Stimulated activated naive B cell treated with anti-CD40 and anti-IgM and Interleukin-4, amounts not matched to agents 10 μg/mL and 1 μg/mL and 100 μg/mL, for 72 hours (primary cell): ENCODE measurements at regions not wholly inside any gene's neighbourhood (a gene's known extent, or its start where the extent isn't known, plus 50 kb on each side); places are given as distances from the start of the nearest gene placed in this dataset.

Experiments
- ATAC-seq, 2 donors: fragments of 150-1000 bp; cut with Tn5 transposase; replicated peaks; 2 replicates each; pipeline ENCODE4 v1.10.0; 2021; ENCODE audit warnings: moderate library complexity in 1 of 2
- DNase-seq: peaks from one replicate; pipeline ENCODE4 v3.0.0; 2021
- H3K27ac Mint-ChIP-seq: one replicate; pipeline ENCODE4 v1.8.0; 2022; ENCODE audit warnings: mild to moderate bottlenecking, mixed read lengths
- H3K27me3 Mint-ChIP-seq, 2 donors: one replicate each; pipeline ENCODE4 v1.8.0; 2022; ENCODE audit warnings: mixed read lengths in 2 of 2
- H3K36me3 Mint-ChIP-seq, 2 donors: one replicate each; pipeline ENCODE4 v1.8.0; 2022; ENCODE audit warnings: mixed read lengths in 2 of 2, mild to moderate bottlenecking in 1 of 2
- H3K4me1 Mint-ChIP-seq, 2 donors: one replicate each; pipeline ENCODE4 v1.8.0; 2022; ENCODE audit warnings: mixed read lengths in 2 of 2, mild to moderate bottlenecking in 1 of 2
- H3K4me3 Mint-ChIP-seq, 2 donors: one replicate each; pipeline ENCODE4 v1.8.0; 2022; ENCODE audit warnings: mild to moderate bottlenecking in 2 of 2, mixed read lengths in 2 of 2, moderate library complexity in 1 of 2
- H3K9me3 Mint-ChIP-seq, 2 donors: one replicate each; pipeline ENCODE4 v1.8.0; 2022; ENCODE audit warnings: mixed read lengths in 2 of 2, mild to moderate bottlenecking in 1 of 2

DNA sequence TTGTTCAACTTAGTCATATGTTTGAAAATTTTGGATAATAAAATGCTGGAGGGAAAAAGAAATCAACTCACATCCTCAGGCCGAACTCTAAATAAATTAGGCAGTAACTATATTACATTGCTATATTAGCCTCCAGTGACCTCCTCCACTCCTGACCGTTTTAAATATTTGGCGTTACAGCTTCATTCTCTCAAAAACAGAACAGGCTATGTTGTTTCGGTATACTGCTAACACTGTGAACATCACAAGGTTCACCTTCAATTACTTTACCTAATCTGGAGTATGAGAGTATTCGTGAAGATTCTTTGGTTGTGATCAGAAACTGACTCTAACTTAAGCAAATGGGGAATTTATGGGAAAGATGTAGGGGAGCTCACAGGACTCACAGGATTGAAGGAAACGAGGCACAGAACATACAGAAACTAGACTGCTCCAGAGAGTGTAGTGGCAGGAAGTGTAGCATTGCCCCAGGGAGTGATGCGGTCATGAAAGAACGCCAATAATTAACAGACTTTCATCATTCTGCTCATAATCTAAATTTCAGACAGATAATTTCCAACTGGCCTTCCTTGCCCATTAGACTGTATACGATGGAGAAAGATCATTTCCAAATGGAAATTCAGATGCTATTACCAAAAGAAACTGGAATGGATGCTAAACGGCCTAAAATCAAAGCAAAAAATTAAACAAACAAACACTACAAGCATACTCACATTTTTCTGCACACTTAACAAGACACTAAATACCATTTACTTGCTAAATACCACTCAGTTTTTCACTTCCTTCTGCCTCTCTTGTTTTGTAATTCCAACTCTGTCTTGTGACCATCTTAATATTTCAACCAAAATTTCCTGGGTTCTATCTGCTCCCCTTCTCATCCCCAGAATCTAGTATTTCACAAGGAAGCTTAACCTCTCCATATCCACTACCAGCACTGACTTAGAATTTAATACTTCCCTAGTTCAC, 110.1 kb upstream of the LPAR1 start:
- no peak for DNase-seq

DNA sequence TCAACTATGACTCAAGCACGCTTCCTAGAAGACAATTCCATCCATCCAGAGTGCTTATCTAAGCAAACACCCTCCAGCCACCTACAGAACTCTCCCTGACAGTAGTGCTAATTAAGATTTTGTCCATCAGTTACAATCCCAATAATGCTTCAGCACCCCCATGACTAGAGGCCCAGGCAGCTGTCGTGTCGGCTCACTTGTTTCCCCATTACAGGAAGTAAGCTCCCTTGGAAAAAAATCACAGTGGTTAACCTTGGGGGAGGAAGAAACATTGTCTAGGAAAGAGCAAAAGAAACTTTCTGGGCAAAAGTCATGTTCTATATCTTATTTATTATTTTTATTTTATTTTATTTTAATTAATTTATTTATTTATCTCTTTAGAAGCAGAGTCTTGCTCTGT, 108.8 kb upstream of the LPAR1 start:
- Mint-ChIP-seq H3K4me3 (no peak overlapping the region), H3K27me3 (no peaks in the 10 kb centered on the region), H3K4me1 (peaks cover 0 to 12% of the 10 kb centered on the region in 2 donors), H3K36me3 (no peaks in the 10 kb centered on the region), H3K9me3 (no peaks in the 10 kb centered on the region), H3K27ac (no peak overlapping the region)
- no peak for DNase-seq
- no peak for ATAC-seq

More for the DNA sequence above, 110.1 kb upstream of the LPAR1 start:
- H3K27ac Mint-ChIP-seq, result no peak overlapping the region
- H3K27me3 Mint-ChIP-seq, result no peaks in the 10 kb centered on the region
- H3K36me3 Mint-ChIP-seq, result no peaks in the 10 kb centered on the region
- peaks cover 0 to 12% of the 10 kb centered on the region in 2 donors for H3K4me1 Mint-ChIP-seq
- no peaks in the 10 kb centered on the region for H3K9me3 Mint-ChIP-seq
- no peak overlapping the region for H3K4me3 Mint-ChIP-seq
- peak in 1 of 2 donors; percentile 52 for ATAC-seq

DNA sequence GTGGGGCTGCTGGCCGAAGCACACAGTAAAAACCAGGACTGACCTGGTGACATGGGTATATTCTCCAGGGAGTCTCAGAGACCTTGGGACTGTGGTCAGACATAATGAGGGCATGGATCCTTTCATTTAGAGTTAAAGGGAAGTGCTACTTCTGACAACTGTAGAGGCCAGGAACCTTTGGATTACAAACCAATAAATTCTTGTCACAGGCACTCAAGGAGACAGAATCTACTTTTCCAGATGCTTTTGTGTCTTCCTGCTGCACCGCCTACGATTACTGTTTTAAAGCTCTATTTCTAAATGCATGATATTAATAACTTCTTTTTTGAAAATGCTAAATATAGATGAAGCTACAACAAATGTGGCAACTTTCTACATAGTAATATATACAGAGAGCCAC, 106.5 kb upstream of the LPAR1 start:
- H3K27me3 Mint-ChIP-seq, result no peaks in the 10 kb centered on the region
- H3K27ac Mint-ChIP-seq, result no peak overlapping the region
- peaks cover 0 to 12% of the 10 kb centered on the region in 2 donors for H3K4me1 Mint-ChIP-seq
- DNase-seq, result no peak
- H3K9me3 Mint-ChIP-seq, result no peaks in the 10 kb centered on the region
- no peak overlapping the region for H3K4me3 Mint-ChIP-seq
- no peaks in the 10 kb centered on the region for H3K36me3 Mint-ChIP-seq
- ATAC-seq, result no peak

DNA sequence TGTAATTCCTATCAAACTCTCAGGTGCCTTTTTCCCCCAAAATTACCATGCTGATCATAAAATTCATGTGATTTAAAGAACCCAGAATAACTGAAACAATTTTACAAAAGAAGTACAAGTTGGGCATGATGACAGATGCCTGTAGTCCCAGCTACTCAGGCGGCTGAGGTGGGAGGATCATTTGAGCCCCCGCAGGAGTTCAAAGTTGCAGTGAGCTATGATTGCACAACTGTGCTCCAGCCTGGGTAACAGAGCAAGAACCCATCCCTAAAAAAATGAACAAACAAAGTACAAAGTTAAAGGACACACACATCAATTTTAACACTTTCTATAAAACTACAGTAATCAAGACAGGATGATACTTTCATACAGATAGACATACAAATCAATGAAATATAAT, 97.9 kb upstream of the LPAR1 start:
- Mint-ChIP-seq H3K9me3 (peaks cover 8 to 16% of the 10 kb centered on the region in 2 donors), H3K27me3 (peaks cover 0 to 5% of the 10 kb centered on the region in 2 donors), H3K4me1 (no peaks in the 10 kb centered on the region), H3K36me3 (peaks cover 4% of the 10 kb centered on the region in 2 donors), H3K27ac (peak overlapping the region; percentile 14), H3K4me3 (no peak overlapping the region)
- no peak for ATAC-seq
- DNase-seq, result no peak

DNA sequence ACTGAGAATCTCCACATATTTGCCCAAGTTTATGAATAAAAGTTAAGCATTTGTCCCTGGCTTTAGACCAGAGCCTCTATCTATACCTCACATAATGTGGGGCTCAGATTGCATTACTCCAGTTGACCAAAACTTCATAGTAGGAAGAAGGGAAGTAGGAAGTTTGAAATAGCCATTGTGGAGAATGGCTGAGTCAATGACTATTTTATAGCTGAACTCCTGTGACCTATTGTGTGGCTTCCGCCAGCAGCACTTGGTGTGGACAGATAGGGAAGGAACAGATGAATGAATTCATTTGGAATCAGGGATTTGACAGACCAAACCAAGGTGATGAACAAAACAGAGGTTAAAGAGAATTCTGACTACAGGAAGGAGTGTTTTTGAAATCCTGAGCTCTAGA, 92.9 kb upstream of the LPAR1 start:
- H3K36me3 Mint-ChIP-seq, result peaks cover 4% of the 10 kb centered on the region in 2 donors
- H3K27ac Mint-ChIP-seq, result no peak overlapping the region
- H3K27me3 Mint-ChIP-seq, result peaks cover 4 to 9% of the 10 kb centered on the region in 2 donors
- DNase-seq, result no peak
- no peak overlapping the region for H3K4me3 Mint-ChIP-seq
- no peaks in the 10 kb centered on the region for H3K4me1 Mint-ChIP-seq
- peaks cover 11 to 19% of the 10 kb centered on the region in 2 donors for H3K9me3 Mint-ChIP-seq
- ATAC-seq, result no peak

DNA sequence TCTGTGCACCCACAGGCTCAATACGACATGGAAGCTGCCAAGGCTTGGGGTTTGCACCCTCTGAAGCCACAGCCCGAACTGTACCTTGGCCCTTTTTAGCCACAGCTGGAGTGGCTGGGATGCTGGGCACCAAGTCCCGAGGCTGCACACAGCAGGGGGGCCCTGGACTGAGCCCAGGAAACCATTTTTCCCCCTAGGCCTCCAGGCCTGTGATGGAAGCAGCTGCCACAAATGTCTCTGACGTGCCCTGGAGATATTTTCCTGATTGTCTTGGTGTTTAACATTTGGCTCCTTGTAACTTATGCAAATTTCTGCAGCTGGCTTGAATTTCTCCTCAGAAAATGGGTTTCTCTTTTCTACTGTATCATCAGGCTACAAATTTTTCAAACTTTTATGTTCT, 82.3 kb upstream of the LPAR1 start:
- no peaks in the 10 kb centered on the region for H3K4me1 Mint-ChIP-seq
- peaks cover 0 to 3% of the 10 kb centered on the region in 2 donors for H3K36me3 Mint-ChIP-seq
- H3K27me3 Mint-ChIP-seq, result no peaks in the 10 kb centered on the region

DNA sequence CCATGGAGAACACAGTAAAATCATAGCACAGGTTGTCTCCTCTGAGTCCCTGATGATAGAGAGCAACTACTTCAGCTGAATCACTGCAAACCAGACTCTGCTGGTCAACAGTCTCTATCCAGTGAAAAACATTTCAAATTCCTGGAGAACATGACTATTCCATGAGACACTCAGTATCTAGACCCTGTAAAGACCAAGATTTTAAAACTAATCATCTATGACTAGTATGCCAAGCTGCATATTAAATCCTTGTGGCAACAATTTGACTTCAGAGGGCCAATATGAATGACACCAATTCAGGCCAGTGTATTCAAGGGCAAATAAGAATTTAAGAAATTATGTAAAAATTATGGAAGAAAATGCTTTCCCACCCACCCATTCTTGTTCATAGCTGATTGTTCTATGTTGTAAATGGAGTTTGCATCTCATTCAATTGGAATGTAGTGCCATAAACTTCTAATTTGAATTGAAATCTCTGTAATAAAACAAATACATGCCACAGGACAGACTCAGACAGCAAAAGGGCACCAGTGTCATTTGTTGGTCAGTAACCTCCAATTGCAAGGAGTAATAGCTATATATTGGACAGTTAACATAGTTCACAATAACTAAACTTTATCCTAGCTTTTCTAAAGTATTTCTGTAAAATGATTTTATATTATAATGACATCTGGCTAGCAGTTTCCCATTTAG, 80.1 kb upstream of the LPAR1 start:
- no peak overlapping the region for H3K4me3 Mint-ChIP-seq
- peaks cover 0 to 3% of the 10 kb centered on the region in 2 donors for H3K36me3 Mint-ChIP-seq
- no peak overlapping the region for H3K27ac Mint-ChIP-seq
- no peaks in the 10 kb centered on the region for H3K27me3 Mint-ChIP-seq
- peaks cover 10 to 13% of the 10 kb centered on the region in 2 donors for H3K9me3 Mint-ChIP-seq
- no peaks in the 10 kb centered on the region for H3K4me1 Mint-ChIP-seq
- DNase-seq, result no peak
- no peak for ATAC-seq

More for the DNA sequence above, 82.3 kb upstream of the LPAR1 start:
- ATAC-seq (no peak), DNase-seq (no peak)
- peaks cover 10 to 17% of the 10 kb centered on the region in 2 donors for H3K9me3 Mint-ChIP-seq
- no peak overlapping the region for H3K4me3 Mint-ChIP-seq
- no peak overlapping the region for H3K27ac Mint-ChIP-seq

DNA sequence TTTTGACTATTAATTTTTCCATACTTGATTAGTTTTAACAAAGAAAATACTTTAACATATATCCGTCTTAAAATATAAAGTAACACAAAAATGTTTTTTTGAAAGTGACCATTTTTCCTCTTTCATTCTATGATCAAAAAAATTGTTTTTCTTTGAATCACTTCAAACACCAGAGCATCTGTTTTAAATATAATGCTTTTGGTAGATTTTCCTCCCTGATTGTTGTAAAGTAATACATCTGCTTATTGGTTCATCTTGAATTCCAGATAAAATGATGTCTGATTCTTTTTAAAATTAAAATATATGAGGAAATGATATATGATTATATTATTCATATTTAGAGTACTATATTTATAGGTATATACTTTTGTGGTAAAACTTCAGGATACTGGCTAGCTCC, 76.2 kb upstream of the LPAR1 start:
- H3K27ac Mint-ChIP-seq, result no peak overlapping the region
- H3K4me3 Mint-ChIP-seq, result no peak overlapping the region

DNA sequence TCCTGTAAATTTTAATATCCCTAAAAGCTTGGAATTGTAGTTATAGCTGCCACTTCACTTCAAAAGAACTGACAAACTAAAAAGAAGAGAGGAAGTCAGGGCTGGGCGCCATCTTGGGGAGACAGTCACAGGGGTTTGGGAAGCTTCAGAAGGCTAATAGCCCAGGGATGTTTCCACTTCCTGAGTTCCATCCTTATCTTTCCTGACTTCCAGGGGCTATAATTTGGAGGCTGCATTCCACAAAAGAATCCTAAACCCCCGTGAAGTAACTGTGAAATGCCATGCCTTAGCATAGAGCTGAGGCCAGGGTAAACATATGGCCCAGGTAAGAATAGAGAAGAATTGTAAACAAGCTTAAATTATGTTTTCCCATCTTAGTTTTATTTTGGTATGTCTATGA, 75.4 kb upstream of the LPAR1 start:
- ATAC-seq, result no peak
- H3K9me3 Mint-ChIP-seq, result no peaks in the 10 kb centered on the region

More for the DNA sequence above, 76.2 kb upstream of the LPAR1 start:
- Mint-ChIP-seq H3K4me1 (no peaks in the 10 kb centered on the region), H3K36me3 (peaks cover 0 to 3% of the 10 kb centered on the region in 2 donors), H3K9me3 (peaks cover 4 to 5% of the 10 kb centered on the region in 2 donors), H3K27me3 (no peaks in the 10 kb centered on the region)
- DNase-seq (no peak), ATAC-seq (no peak)

DNA sequence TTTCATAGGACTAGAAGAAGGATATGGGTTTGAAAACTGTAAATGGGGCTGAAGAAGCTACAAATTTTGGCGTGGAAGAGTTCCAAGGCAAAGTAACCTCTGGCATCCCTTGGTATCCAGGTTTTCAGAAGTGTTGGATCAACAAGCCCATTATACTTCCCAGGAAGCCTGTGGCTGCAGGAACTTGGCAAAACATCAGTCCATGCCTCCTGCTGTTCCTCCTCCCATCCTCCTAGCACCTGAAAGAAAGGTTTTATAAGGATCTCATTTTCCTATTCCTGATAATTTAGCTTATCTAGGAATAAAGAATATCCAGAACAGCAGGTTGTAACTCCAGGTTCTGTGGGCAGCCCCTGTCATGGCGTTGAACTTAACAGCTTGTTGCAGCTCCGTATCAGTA, 72.5 kb upstream of the LPAR1 start:
- DNase-seq (no peak), ATAC-seq (no peak)
- Mint-ChIP-seq H3K4me3 (no peak overlapping the region), H3K27me3 (no peaks in the 10 kb centered on the region), H3K9me3 (no peaks in the 10 kb centered on the region), H3K27ac (no peak overlapping the region), H3K36me3 (no peaks in the 10 kb centered on the region), H3K4me1 (no peaks in the 10 kb centered on the region)

More for the DNA sequence above, 75.4 kb upstream of the LPAR1 start:
- Mint-ChIP-seq H3K27me3 (no peaks in the 10 kb centered on the region), H3K36me3 (no peaks in the 10 kb centered on the region), H3K27ac (no peak overlapping the region), H3K4me3 (no peak overlapping the region), H3K4me1 (no peaks in the 10 kb centered on the region)
- no peak for DNase-seq

DNA sequence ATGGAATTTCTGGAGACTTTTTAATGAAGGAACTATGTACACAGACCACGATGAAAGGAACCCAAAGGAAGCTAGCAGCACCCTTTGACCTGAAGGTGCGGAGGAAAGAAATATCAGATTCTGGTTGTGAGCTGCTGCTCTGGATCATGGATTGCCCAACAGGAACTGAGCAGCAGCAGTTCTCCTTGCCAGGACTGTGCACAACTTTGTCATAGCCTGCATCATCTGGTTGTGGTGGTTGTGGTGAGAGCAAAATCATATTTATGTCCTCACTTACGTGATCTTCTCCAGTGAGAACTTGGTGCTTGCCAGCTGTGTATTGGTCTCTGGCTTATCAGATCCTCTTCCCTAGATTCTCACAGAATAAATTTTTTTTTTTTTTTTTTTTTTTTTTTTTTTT, 70.7 kb upstream of the LPAR1 start:
- Mint-ChIP-seq H3K4me3 (no peak overlapping the region), H3K9me3 (no peaks in the 10 kb centered on the region), H3K4me1 (no peaks in the 10 kb centered on the region), H3K36me3 (no peaks in the 10 kb centered on the region), H3K27ac (no peak overlapping the region), H3K27me3 (no peaks in the 10 kb centered on the region)
- no peak for DNase-seq
- ATAC-seq, result no peak

DNA sequence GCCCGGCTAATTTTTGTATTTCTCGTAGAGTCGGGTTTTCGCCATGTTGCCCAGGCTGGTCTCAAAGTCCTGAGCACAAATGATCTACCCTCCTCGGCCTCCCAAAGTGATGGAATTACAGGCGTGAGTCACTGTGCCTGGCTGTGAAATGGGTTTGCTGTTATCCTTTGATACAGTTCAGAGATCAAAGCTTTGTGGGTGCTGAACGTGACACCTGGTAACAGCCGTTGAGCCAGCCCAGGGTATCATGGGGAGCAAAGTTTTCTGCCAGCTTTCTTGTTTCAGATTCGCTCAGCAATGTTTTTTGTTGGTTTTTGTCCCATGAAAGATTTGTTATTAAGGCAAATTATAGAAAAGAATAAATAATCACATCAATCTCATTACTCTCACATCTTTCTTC, 68.9 kb upstream of the LPAR1 start:
- ATAC-seq (no peak), DNase-seq (no peak)
- Mint-ChIP-seq H3K4me3 (no peak overlapping the region), H3K4me1 (no peaks in the 10 kb centered on the region), H3K27me3 (no peaks in the 10 kb centered on the region), H3K36me3 (no peaks in the 10 kb centered on the region), H3K27ac (no peak overlapping the region), H3K9me3 (no peaks in the 10 kb centered on the region)

DNA sequence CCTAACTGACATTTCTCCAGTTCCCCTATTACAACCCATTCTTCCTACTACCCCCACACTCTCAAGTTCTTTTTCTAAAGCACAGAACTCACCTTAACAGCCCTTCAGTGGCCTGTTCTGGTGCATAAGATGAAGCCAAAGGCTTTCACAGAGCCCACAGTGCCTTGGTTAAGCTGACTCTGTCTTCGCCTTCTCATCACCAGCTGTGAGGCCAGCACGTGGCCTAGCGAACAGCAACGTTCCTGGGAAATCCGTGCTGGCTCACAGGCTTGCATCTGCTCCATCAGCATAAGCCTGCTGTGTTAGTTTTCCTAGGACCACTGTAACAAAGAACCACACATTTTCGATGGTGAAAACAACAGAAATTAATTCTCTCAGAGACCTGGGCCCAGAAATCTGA, 67.9 kb upstream of the LPAR1 start:
- Mint-ChIP-seq H3K27me3 (no peaks in the 10 kb centered on the region), H3K4me3 (no peak overlapping the region), H3K9me3 (no peaks in the 10 kb centered on the region), H3K4me1 (no peaks in the 10 kb centered on the region), H3K27ac (no peak overlapping the region), H3K36me3 (no peaks in the 10 kb centered on the region)
- no peak for DNase-seq
- ATAC-seq, result no peak

DNA sequence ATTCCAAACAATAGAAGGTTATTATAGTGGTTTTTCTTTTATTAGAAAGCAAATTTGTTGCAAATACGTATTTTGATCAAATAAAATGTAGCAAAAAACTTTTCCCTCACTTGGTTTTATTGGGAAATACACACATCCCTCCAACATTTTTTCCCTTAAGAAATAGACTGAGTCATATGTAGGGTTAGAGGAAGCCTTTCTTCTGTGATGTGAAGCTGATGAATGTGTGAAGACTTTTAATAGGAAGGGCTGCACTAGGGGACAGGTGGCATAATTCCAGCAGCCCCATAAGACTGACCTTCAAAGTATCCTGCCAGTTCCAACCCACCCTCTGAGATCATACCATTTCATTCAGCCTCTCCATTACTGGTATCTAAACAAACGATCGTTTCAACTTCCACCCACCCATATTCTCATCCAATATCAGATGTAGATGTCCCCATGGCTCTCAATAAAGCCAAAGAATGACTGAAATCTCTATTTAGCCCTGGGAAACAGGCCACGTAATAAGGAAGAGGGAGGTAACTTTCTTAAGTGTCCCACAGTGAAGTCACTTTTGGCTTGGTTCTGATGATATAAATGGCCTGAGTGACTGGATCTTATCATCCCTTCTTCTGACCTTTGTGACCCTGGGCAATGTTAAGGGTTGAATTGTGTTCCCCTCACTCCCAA, 64.7 kb upstream of the LPAR1 start:
- Mint-ChIP-seq H3K9me3 (no peaks in the 10 kb centered on the region), H3K27ac (no peak overlapping the region), H3K4me1 (no peaks in the 10 kb centered on the region), H3K4me3 (no peak overlapping the region), H3K36me3 (no peaks in the 10 kb centered on the region), H3K27me3 (no peaks in the 10 kb centered on the region)
- no peak for ATAC-seq
- no peak for DNase-seq
